ENCODE measurements at regions not wholly inside any gene's neighbourhood (a gene's known extent, or its start where the extent isn't known, plus 50 kb on each side); places are given as distances from the start of the nearest gene placed in this dataset.

DNA sequence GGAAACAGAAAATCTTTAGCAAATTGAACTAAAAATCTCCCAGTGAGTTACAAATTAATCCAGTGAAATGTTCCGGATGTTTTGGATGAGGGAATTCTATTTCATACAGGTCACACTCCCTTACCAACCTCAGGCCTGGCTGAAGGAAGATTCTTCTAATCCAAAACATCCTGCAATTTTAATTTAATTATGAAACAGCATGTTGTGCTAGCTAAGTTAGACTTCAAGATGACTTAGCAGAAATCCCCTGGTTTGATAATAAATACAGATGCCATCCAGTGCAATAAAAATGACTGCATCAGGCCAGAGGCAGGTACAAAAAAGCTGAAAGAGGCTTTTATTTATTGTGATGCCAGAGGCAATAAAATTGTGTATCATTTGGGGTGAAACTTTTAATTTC lies 96.7 kb upstream of the CLDN10 start:
- DNase-seq = no peak

DNA sequence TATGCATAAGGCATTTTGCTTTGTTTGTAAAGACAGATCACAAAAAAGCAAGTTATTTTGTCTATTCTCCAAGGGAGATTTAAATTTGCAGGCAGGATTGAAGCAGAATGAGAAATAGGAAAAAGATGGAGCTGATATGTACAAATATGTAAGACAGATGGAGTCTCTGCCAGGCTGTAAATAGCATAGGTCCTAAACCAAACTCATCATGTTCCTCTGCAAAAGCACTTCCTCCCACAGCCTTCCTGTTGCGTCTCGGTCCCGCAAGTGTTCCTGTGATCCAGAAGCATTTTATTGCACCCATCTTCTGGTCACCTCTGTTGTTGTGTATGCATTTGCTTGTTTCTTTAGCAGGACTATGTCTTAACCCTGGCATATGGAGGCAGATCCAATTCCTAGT lies 95.7 kb upstream of the CLDN10 start:
- no peak for DNase-seq

DNA sequence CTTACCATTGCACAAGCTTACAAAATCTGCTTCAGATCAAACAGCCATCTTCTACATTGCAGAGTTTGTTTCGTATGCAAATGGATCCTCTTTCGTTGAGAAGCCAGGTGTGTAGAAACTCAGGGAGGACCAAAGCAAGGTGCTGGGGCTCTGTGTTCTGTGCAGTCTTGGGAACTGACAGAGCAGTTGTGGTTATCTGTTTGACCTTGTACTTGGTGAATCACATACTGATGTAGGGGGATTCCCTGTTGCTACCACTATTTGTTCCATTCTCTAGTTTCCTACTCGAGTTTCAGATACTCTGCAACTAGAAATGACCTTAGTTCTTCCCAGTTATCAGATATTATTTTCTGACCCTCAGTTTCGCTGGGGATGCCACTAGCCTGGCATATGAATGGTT lies 95.2 kb upstream of the CLDN10 start:
- DNase-seq = no peak

DNA sequence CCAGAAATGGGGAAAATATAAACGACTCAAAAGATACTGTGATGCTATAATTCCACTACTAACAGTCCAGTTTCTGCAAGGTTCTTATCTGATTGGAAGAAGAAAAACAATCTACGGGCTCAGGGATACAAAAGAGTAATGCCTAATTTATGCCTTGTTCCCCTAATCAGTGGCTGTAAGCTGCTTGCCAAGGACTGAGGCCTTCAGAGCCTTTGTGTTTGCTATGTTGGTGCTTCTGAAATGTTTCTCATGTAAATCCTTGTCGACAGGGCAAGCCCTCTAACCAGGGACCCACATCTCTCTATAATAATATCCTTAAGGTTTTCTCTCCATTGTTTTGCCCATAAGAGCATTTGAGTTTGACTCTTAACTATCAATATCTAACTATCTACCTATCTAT lies 89.7 kb upstream of the CLDN10 start:
- DNase-seq = no peak

DNA sequence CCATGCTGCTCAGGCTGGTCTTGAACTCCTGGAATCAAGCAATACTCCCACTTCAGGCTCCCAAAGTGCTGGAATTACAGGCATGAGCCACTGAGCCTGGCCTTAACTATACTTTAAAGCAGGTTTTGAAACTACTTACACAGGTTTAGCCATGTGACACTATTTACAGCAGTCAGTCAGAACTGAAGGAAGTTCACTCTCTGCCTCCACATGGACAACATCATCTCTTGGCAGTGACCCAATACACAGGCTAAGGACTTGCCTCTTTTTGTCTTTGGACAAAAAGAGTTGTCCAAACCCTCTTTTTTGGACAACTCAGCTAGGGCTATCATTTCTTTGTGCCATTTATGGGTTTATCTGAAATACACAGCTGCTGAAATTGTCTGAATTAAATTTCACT lies 89.0 kb upstream of the CLDN10 start:
- DNase-seq = no peak

DNA sequence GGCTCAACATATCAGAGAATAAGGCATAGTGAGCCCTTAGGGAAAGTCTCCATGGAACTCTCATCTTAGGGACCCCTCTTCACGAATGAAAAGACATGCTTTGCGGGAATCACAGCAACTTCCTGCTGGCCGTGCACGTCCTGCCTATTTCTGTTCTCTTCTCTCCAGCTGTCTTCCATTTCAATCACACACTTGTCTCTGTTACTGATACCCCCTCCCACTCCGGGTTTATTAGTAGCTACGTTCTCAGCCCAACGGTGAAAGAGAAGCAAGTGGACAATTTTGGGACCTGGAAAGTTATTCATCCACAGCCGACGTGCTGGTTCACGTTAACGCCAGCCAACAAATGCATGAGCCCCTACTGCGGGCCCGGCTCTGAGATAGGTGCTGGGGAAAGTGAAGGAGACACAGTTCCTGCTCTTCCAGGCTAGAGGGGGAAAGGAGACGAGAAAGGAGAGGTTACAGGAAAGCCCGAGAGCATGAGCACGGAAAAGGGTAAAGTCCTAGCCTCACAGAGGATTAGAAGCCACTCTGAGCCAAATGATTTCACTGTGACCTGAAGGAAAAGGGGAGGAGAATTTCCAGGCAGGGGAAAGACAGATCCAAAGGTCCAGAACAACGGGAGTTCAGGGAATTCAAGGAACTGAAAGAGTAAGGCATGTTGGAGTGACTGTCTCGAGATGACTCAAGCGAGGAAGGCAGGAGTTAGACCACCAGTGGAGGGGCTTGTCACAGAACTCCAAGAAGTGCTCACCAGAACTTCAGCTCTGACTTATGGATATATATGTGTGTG lies 81.8 kb upstream of the CLDN10 start:
- no peak for DNase-seq

DNA sequence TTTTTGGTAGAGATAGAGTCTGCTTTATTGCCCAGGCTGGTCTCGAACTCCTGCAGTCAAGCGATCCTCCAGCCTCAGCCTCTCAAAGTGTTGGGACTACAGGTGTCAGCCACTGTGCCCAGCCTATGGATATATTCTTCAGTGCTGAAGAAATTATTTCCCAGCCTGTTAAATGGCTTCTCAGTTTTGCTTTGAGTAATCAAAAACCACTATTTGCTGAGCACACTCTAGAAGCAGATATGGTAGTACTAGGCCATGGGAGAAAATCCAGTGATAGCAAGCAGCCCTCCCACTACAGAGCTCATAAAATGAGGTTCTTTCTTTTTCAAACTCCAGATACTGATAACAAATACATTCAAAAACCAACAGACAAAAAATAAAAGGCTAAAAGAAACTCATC lies 80.6 kb upstream of the CLDN10 start:
- DNase-seq = no peak

DNA sequence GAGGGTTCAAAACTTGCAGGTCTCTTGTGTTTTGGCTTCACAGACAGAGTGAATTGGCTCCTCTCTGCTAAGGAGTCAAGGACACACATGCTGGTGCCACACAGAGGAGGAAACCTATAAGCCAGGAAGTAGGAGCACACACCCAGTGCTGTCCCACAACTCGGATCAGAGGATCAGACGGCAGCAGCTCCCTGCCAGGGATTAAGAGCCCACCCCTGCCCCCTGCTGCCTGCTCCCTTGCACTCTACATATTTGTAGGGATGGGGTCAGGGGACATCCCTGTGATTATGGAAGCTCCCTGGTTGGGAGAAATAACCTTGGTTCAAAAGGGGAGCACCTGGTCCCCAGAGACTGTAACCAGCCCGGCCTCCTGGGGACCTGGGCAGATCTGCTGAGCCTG lies 77.5 kb upstream of the CLDN10 start:
- DNase-seq = peak; percentile 6 to 21

DNA sequence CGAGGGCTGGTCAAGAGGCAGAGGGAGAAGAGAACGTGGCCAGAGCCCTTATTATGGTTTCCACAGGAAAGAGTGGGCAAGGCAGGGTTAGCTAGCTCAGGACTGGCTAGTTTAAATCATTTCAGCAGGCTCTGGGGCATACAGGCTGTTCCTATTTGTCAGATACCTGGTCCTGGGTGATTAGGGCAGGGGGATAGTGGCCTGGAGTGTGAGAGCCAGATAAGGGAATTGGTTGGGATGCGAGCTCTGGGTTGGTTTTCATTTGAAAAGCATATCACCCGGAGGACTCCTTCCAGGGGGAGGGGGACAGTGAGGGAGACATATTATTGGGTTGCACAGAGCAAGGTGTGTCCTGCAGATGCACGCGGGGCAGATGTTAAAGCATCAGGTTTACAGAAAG lies 75.3 kb upstream of the CLDN10 start:
- DNase-seq = peak in 1 of 2 experiments; percentile 43

DNA sequence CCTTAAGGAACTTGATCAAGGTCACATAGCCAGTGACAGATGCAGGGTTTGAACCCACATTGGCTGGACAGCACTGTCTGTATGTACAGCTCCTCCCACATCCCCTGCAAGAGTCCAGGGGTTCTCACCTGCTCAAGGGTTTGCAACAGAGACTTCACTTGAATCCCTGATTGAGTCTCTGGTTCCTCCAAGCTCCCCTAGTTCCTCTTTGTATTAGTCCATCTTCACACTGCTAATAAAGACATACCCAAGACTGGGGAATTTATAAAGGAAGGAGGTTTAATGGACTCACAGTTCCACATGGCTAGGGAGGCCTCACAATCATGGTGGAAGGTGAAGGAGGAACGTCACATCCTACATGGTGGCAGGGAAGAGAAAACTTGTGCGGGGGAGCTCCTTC lies 72.8 kb upstream of the CLDN10 start:
- no peak for DNase-seq

DNA sequence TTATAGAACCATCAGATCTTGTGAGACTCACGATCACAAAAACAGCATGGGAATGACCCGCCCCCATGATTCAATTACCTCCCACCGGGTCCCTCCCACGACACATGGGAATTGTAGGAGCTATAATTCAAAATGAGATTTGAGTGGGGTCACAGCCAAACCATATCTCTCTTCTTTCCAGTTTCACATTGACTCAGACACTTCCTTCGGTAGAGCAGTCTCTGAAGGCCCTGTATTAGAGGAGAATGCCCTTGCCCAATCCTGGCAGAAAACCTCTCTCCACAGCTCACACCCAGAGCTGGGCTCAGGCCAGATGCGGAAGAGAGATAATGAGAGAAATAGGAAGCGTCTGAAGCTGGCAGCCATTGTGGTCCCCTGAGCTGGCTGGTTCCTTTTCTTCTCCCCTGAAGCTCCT lies 72.4 kb upstream of the CLDN10 start:
- DNase-seq = no peak

DNA sequence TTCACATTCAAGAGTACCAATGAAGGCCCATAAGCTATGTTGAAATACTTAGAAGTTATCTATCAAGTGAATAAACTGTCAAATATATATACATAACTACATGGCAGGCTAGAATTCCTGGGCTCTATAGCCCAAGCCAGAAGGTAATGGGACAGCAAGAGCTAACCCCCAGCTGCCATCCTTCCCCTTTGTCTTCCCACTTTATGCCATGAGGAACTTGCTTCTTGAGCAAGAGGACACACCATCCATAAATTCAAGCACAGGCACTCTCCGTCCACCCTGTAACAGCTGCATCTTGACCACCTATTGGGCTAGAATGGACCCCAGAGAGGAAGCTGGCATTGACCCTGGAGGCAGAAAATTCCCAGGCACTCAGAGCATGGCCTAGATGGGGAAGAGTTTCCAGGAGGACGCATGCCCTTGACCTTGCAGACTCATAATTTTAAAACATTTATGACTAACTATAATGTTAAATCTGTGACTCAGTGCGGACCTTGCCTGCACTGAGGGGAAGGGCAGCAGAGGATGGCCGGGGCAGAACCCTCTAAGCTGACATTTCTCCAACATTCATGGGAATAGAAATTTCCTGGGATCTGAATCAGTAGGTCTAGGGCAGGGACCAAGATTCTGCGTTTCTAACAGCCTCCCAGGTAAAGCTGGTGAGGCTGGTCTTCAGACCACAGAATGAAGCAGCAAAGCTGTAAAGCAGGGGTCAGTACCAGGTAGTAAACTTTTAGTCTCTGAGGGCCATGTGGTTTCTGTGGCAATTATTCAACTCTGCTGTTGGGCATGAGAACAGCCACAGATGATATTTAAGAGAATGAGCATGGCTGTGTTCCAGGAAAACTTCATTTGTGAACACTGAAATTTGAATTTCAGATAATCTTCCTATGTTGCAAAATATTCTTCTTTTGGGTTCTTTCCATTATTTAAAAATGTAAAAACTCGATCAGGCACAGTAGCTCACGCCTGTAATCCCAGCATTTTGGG lies 71.4 kb upstream of the CLDN10 start:
- no peak for DNase-seq

DNA sequence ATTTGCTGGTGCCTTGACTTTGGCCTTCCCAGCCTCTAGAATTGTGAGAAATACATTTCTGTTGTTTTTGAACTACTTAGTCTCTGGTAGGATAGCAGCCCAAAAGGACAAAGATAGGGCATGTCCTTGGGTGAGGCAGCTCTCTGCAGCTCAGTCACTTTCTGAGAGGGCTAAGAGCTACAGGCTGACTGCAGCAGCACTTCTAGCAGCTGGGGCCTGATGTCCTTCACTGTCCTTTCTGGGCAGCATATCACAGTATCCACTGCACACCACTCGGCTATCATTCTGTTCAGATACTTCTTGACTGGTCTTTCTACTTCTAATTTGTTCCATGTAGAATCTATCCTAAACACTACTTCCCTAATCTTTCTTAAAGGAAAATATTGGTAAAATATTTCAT lies 68.5 kb upstream of the CLDN10 start:
- DNase-seq = no peak

DNA sequence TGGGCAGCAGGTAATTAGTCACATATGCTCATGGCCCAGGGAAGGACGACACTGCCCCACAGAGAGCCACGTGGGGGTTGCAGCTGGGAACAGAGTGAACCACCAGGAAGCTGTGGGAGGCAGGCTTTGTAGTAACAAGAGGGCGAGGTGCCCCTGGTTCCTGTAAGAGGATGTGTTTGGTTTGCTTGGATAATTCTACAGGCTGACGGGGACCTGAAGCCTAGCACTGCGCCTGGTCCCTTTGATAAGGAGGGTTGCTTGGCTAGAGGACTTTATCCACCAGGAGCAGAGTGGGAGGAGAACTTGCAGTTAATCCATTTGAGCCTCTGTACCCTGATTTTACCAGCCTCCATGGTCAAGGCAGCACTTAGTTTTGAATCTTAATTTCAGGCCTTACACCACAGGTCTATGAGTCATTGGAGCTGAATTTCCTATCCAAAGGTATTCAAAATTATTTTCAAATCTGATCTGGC lies 67.4 kb upstream of the CLDN10 start:
- peak in 1 of 2 experiments; percentile 64 for DNase-seq

DNA sequence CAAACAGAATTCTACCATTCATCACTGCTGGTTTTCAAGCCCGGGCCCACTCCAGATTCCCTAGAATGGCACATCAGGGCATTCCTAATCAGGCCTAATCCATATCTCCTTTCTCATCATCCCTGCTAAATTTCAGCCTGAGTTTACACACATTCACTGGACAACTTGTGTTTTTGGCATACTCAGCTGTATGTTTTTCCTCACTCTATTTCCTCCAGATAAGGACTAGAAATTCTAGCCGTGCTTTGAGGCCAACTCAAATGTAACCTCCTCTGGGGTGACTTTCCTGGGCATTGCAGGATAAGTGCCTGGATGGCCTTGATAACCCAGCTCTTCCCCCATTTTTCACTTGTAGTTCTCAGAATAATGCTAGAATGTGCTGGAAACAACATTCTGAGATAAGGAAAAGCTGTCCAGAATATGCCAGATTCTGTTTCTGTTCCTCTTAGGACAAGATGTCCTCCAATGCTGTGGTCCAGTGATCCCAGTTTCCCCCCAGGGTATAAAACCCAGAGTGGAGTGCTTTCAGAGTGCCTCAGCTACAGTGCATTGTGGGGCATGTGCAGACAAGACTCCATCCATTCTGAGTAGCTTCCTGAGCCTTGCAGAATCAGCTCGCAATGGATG lies 66.9 kb upstream of the CLDN10 start:
- no peak for DNase-seq

DNA sequence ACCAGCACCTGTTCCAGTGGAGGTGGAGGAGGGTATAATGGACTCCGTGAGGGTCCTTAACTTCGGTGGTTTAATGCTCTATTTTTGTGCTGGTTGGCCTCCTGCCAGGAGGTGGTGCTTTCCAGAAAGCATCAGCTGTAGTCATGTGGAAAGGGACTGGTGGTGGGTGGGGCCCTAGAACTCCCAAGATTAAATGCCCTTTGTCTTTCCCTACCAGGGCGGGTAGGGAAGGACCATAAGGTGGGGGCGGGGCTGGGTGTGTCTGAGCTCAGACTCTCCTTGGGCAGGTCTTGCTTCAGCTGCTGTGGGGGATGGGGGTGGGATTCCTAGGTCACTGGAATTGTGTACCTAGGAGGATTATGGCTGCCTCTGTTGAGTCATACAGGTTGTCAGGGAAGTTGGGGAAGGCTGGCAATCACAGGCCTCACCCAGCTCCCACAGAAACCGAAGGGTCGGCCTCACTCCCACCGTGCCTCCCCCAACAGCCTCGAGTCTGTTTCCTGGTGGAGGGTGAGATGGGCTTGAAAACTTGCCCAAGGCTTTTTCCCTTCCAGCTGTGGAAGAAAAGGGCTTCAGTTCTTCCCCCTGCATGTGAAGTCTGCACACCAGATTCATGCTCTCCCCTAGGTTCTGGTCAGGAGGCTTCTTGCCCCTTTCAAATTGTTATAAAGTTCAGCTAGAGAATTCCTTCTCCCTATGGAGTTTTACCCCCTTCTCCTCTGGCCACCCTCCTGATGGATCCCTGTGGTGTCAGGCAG lies 60.3 kb upstream of the CLDN10 start:
- DNase-seq = peak; percentile 30 to 69

DNA sequence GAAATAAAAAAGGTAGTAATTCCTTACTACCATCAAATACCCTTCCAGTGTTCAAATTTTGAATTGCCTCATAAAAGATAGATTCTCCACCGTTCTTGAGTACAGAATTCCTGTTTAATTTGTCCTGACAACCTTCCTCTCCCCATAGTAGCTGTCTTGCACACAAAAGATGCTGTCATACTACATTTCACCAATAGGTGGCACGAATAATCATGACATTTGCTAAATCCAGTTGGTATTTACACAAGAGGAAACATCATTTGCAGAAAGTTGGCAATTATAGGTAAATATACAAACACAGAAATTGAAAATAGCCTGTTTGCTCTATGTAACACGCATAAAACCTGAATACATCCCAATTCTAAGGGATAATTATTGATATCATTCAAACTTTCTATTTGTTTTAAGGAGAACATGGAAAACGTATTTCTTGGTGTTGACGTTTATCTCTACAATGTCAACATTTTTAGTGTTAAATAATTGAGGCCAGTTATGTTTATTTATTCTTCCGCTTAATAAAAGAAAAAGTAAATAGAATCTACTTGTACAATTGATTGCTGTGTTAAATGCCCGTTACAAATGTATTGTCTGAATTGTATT lies 58.3 kb upstream of the CLDN10 start:
- DNase-seq = peak; percentile 20 to 54

DNA sequence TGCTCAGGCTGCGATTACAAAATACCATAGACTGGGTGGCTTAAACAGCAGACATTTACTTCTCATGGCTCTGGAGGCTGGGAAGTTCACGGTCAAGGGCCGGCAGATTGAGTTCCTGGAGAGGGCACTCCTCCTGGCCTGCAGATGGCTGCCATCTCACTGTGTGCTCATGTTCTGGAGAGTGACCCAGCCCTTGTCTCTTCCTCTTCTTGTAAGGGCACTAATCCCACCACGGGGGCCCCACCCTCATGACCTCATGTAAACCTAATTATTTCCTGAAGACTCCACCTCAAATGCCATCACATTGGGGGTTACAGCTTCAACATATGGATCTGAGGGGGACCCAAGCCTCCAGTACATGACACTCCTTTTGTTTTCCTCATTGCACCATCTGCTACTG lies 56.0 kb upstream of the CLDN10 start:
- no peak for DNase-seq

DNA sequence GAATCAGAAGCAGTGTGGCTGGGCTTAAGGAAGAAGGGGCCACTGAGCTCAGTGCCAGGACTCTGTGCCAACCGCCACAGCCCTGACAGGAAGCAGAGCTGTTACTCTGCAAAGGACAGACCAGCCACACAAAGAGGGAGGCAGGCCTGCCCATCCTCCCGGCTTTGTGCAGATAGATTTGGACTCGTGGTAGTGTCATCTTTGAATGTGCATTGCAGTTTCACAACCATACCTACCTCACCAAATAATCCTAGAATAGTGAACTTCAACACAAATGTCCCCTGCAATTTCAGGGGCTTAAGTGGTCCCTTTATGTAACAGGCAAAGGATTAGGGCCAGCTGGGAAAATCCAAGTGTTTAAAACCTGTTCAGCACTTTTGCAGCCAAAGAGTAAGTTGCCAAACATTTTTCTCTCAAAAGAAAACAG lies 55.1 kb upstream of the CLDN10 start:
- DNase-seq = peak in 1 of 2 experiments; percentile 43

DNA sequence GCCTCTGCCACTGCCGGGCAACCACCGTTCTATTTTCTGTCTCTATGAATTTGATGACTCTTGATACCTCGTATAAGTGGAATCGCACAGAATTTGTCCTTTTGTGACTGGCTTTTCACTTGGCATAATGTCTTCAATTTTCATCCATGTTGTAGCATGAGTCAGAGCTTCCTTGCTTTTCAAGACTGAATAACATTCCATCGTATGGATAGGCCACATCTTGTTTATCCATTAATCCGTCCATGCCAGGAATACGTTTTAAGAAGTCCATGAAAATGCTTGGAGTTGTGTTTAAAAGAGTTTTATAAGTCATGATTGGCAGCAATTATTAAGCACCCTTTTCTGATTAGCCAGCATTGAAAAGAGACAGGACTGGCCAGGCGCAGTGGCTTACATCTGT lies 53.6 kb upstream of the CLDN10 start:
- DNase-seq = no peak

DNA sequence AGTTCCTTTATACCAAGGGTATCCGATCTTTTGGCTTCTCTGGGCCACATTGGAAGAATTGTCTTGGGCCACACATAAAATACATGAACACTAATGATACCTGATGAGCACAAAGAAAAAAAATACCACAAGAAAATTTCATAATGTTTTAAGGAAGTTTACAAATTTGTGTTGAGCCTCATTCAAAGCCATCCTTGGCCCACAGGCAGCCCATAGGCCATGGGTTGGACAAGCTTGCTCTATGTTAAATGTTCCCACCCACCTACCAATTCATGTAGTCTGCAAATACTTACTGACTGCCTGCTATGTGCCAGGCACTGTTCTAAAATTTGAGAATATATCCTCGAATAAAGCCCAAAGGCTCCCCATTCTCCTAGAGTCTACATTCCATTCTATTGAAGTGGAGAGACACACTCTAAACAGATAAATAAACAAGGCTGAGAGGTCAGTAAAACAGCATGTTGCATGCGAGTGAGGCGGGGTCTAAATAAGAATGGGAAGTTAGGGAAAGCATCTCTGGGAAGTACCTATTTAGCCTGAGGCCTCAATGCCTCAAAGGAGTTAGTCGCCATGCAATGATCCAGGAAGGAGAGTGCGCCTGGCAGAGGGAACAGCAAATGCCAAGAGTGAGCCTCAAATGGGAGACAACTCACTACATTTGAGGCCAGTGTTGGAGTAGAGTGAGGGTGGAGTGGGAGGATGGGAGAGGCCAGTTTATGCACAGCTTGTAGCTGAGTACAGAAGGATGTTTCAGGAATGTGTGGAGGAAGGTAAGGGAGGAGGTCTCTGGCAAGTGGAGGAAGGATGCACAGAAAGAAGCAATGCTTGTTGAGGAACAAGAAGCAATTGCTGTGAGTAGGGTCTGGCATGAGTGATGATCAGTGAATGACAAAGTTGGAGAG lies 52.5 kb upstream of the CLDN10 start:
- DNase-seq = no peak

All from NCI-H524 (cell line).